ENCODE measurements at regions not wholly inside any gene's neighbourhood (a gene's known extent, or its start where the extent isn't known, plus 50 kb on each side); places are given as distances from the start of the nearest gene placed in this dataset.

- Mint-ChIP-seq H3K27me3 (no peaks in the 10 kb centered on the region), H3K27ac (no peak overlapping the region), H3K9me3 (no peaks in the 10 kb centered on the region), H3K4me1 (ENCODE audit: unreplicated experiment) (no peaks in the 10 kb centered on the region), H3K36me3 (no peaks in the 10 kb centered on the region), H3K4me3 (no peak overlapping the region)
- no peak for DNase-seq (ENCODE audit: extremely low spot score, unreplicated experiment)
- no peak for TF ChIP-seq CTCF (conservative IDR thresholded peaks at IDR 0.05)
Observed at GRCh38 chrX:127578395-127578794, 473.8 kb downstream of the ACTRT1 start.

GRCh38 chrX:127577884-127578283 lies 474.3 kb downstream of the ACTRT1 start:
- Mint-ChIP-seq H3K36me3 (no peaks in the 10 kb centered on the region), H3K9me3 (no peaks in the 10 kb centered on the region), H3K27ac (no peak overlapping the region), H3K27me3 (no peaks in the 10 kb centered on the region), H3K4me1 (ENCODE audit: unreplicated experiment) (no peaks in the 10 kb centered on the region), H3K4me3 (no peak overlapping the region)
- no peak for DNase-seq (ENCODE audit: extremely low spot score, unreplicated experiment)
- TF ChIP-seq CTCF (conservative IDR thresholded peaks at IDR 0.05), result no peak

GRCh38 chrX:127574829-127575228 lies 477.4 kb downstream of the ACTRT1 start:
- Mint-ChIP-seq H3K4me3 (no peak overlapping the region), H3K27ac (no peak overlapping the region), H3K4me1 (ENCODE audit: unreplicated experiment) (no peaks in the 10 kb centered on the region), H3K9me3 (no peaks in the 10 kb centered on the region), H3K36me3 (no peaks in the 10 kb centered on the region), H3K27me3 (no peaks in the 10 kb centered on the region)
- no peak for DNase-seq (ENCODE audit: extremely low spot score, unreplicated experiment)
- no peak for TF ChIP-seq CTCF (conservative IDR thresholded peaks at IDR 0.05)

- no peaks in the 10 kb centered on the region for H3K4me1 Mint-ChIP-seq (ENCODE audit: unreplicated experiment)
- no peaks in the 10 kb centered on the region for H3K27me3 Mint-ChIP-seq
- H3K36me3 Mint-ChIP-seq, result no peaks in the 10 kb centered on the region
- H3K9me3 Mint-ChIP-seq, result no peaks in the 10 kb centered on the region
- H3K27ac Mint-ChIP-seq, result no peak overlapping the region
- no peak for DNase-seq (ENCODE audit: extremely low spot score, unreplicated experiment)
- H3K4me3 Mint-ChIP-seq, result no peak overlapping the region
- TF ChIP-seq CTCF (conservative IDR thresholded peaks at IDR 0.05), result no peak
Observed at GRCh38 chrX:127572471-127572870, 479.7 kb downstream of the ACTRT1 start.

- H3K9me3 Mint-ChIP-seq, result no peaks in the 10 kb centered on the region
Observed at GRCh38 chrX:127571834-127572233, 480.4 kb downstream of the ACTRT1 start.

More at GRCh38 chrX:127571834-127572233, 480.4 kb downstream of the ACTRT1 start:
- no peak overlapping the region for H3K4me3 Mint-ChIP-seq
- H3K27ac Mint-ChIP-seq, result no peak overlapping the region
- H3K27me3 Mint-ChIP-seq, result no peaks in the 10 kb centered on the region
- H3K36me3 Mint-ChIP-seq, result no peaks in the 10 kb centered on the region
- no peak for DNase-seq (ENCODE audit: extremely low spot score, unreplicated experiment)
- no peaks in the 10 kb centered on the region for H3K4me1 Mint-ChIP-seq (ENCODE audit: unreplicated experiment)
- no peak for TF ChIP-seq CTCF (conservative IDR thresholded peaks at IDR 0.05)

Measured in type B pancreatic cell (in vitro differentiated cells).